ENCODE measurements at regions not wholly inside any gene's neighbourhood (a gene's known extent, or its start where the extent isn't known, plus 50 kb on each side); places are given as distances from the start of the nearest gene placed in this dataset.

DNA sequence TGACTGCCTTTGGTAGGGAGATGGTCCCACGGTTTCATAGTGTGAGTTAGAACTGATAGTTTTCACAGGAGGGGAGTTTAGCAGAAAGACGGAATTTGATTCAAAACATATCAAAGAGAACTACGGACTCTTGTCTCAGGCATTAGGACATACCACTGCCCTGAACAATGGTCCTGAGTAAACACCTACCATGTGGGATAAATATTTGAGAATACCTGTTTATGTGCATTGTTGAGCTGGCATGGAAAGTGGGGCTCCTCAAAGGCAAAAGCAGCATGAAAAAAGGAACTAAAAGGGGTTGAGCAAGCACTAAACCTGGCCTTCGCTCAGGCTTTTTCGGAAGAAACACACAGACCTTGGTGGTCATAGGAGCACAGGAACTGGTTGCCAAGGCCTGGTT is 144.4 kb downstream of the ZNF621 start:
- TF ChIP-seq, protein P1, sequence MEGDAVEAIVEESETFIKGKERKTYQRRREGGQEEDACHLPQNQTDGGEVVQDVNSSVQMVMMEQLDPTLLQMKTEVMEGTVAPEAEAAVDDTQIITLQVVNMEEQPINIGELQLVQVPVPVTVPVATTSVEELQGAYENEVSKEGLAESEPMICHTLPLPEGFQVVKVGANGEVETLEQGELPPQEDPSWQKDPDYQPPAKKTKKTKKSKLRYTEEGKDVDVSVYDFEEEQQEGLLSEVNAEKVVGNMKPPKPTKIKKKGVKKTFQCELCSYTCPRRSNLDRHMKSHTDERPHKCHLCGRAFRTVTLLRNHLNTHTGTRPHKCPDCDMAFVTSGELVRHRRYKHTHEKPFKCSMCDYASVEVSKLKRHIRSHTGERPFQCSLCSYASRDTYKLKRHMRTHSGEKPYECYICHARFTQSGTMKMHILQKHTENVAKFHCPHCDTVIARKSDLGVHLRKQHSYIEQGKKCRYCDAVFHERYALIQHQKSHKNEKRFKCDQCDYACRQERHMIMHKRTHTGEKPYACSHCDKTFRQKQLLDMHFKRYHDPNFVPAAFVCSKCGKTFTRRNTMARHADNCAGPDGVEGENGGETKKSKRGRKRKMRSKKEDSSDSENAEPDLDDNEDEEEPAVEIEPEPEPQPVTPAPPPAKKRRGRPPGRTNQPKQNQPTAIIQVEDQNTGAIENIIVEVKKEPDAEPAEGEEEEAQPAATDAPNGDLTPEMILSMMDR (conservative IDR thresholded peaks at IDR 0.05; ENCODE audit: low read length) = no peak
- TF ChIP-seq EZH2phosphoT487 (IDR thresholded peaks at IDR 0.05; ENCODE audit: borderline replicate concordance, low read depth, low read length) = no peak

Data from OCI-LY7 (cell line).